ENCODE measurements at regions not wholly inside any gene's neighbourhood (a gene's known extent, or its start where the extent isn't known, plus 50 kb on each side); places are given as distances from the start of the nearest gene placed in this dataset.

DNA sequence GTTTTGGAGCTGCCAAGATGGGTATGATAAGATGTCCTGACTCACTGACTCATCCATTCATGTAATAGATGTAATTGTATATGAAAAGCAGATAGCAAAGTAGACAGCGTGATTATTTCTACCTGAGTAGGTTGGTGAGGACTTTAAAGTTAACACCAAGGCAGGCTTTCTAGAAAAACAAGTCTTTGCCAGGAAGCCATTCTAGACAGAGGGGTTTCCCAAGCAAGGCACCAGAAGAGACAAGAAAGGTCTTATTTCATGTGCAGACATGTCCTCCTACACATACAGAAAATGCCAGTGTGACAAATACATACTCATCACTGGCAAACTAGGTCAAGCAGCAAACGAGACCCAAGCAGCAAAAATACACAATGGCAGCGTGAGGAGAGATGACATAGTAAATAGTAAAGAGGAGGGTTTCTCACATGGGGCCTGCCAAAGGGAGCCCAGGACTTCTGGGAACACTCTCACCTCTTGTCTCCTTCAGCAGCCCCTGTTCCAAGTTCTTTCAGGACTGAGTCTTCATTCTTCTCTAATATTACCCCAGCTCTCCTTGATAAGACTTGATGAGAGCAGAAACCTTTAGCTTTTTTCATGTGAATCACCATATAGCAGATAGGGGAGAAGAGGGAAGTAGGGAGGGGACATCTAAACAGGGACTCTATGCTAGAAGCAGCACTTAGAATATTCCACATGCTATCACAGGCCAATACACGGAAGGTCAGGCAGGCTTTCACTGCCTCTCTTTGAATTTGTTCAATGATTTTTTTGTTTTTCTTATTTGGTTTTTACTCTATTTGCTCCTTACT lies 114.6 kb upstream of the ATP1B1 start:
- intact Hi-C loops (cut with micrococcal nuclease), result no loop called here
- CTCF ChIA-PET (ENCODE audit: partially characterized antibody), result no interaction called here
- no peaks in the 10 kb centered on the region for H3K9me3 ChIP-seq (ENCODE audit: control insufficient read depth in 1 of 2, low read length in 2 of 2)
- no peak overlapping the region for H3K4me3 Mint-ChIP-seq
- H3K27me3 ChIP-seq (ENCODE audit: insufficient read depth, low read length), result no peaks in the 10 kb centered on the region
- H3K27ac ChIP-seq (ENCODE audit: low read depth, low read length), result no peak overlapping the region
- POLR2A ChIA-PET (ENCODE audit: partially characterized antibody), result no interaction called here
- no peaks in the 10 kb centered on the region for H3K4me1 ChIP-seq (ENCODE audit: insufficient read depth, low read length)
- H3K27me3 Mint-ChIP-seq, result peaks cover 5% of the 10 kb centered on the region in 2 donors
- H3K4me3 ChIP-seq (ENCODE audit: low read length in 2 of 2), result no peak overlapping the region
- peaks cover 0 to 4% (median 4%) of the 10 kb centered on the region in 4 donors for H3K4me1 Mint-ChIP-seq
- H3K27ac Mint-ChIP-seq, result no peak overlapping the region
- peaks cover 0 to 4% (median 0%) of the 10 kb centered on the region in 8 donors for H3K9me3 Mint-ChIP-seq
- no peak for DNase-seq
- no peaks in the 10 kb centered on the region for H3K36me3 ChIP-seq (ENCODE audit: insufficient read depth, low read length)
- H3K36me3 Mint-ChIP-seq, result no peaks in the 10 kb centered on the region

GRCh38 chr1:169001353-169001752 lies 105.1 kb upstream of the ATP1B1 start:
- Mint-ChIP-seq H3K4me3 (no peak overlapping the region), H3K36me3 (no peaks in the 10 kb centered on the region), H3K9me3 (peaks cover 0 to 3% (median 0%) of the 10 kb centered on the region in 8 donors), H3K4me1 (peaks cover 0 to 1% (median 0%) of the 10 kb centered on the region in 4 donors), H3K27me3 (peaks cover 0 to 3% of the 10 kb centered on the region in 2 donors), H3K27ac (no peak overlapping the region)
- Histone ChIP-seq H3K4me1 (ENCODE audit: insufficient read depth, low read length) (no peaks in the 10 kb centered on the region), H3K27ac (ENCODE audit: low read depth, low read length) (no peak overlapping the region), H3K9me3 (ENCODE audit: control insufficient read depth in 1 of 2, low read length in 2 of 2) (no peaks in the 10 kb centered on the region), H3K27me3 (ENCODE audit: insufficient read depth, low read length) (no peaks in the 10 kb centered on the region), H3K4me3 (ENCODE audit: low read length in 2 of 2) (no peak overlapping the region), H3K36me3 (ENCODE audit: insufficient read depth, low read length) (no peaks in the 10 kb centered on the region)
- ChIA-PET POLR2A (ENCODE audit: partially characterized antibody) (no interaction called here), CTCF (ENCODE audit: partially characterized antibody) (no interaction called here)
- no peak for DNase-seq
- intact Hi-C loops (cut with micrococcal nuclease), result no loop called here

DNA sequence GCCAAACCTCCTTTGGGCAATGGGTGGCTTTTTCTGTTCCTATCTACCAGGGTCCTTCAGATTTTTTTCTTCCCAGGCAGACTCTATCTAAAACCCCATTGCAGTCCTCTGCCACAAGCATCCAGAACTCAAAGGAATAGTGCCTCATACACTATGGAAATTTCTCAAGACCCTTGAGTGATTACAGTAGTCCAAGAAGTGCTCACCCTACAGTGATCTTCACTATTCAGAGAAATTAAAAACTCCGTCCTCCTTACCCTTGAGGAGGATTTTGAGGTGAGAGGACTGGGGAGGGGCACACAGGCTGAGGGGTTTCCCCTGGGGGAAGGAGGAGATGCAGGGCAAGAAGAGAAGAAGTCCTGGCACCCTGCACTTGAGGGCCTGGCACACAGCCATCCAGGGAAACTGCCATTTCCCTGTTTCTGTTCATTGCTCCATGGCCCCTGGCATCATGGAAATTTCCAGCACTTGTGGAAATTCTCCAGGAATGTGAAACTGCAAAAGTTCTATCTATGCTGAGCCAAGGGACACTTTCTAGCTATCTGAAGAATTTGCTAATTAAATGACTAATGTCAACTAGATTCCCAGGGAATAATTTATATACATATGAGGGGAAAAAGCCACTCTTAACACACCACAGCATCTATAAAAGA lies 102.5 kb upstream of the ATP1B1 start:
- Mint-ChIP-seq H3K9me3 (no peaks in the 10 kb centered on the region), H3K4me3 (no peak overlapping the region), H3K4me1 (peaks cover 0 to 1% (median 0%) of the 10 kb centered on the region in 4 donors), H3K27ac (no peak overlapping the region), H3K36me3 (no peaks in the 10 kb centered on the region), H3K27me3 (peaks cover 0 to 6% of the 10 kb centered on the region in 2 donors)
- no peak for DNase-seq
- Histone ChIP-seq H3K27ac (ENCODE audit: low read depth, low read length) (no peak overlapping the region), H3K4me3 (ENCODE audit: low read length in 2 of 2) (no peak overlapping the region), H3K36me3 (ENCODE audit: insufficient read depth, low read length) (no peaks in the 10 kb centered on the region), H3K4me1 (ENCODE audit: insufficient read depth, low read length) (no peaks in the 10 kb centered on the region), H3K27me3 (ENCODE audit: insufficient read depth, low read length) (no peaks in the 10 kb centered on the region), H3K9me3 (ENCODE audit: control insufficient read depth in 1 of 2, low read length in 2 of 2) (no peaks in the 10 kb centered on the region)
- ChIA-PET CTCF (ENCODE audit: partially characterized antibody) (no interaction called here), POLR2A (ENCODE audit: partially characterized antibody) (no interaction called here)
- intact Hi-C loops (cut with micrococcal nuclease), result no loop called here

DNA sequence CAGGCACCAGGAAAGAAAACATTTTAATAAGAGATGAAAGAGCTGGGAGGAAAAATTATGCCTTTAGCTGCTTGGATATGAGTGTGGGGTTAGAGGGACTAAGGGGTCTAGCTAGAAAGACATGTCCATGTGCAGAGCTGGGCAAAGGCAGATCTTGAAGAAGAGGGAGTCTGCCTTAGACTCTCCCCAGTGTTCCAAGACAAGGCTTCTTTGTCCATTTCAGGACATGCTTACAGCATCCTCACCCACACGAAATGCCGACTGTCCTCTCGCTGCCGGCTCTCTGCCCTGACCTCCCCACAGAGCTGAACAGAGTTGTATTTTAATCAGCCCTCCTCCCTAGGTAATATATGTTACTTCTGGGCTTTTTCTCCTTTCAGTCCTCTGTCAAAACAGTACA lies 100.7 kb upstream of the ATP1B1 start:
- ChIA-PET CTCF (ENCODE audit: partially characterized antibody) (no interaction called here), POLR2A (ENCODE audit: partially characterized antibody) (no interaction called here)
- Histone ChIP-seq H3K27me3 (ENCODE audit: insufficient read depth, low read length) (no peaks in the 10 kb centered on the region), H3K4me1 (ENCODE audit: insufficient read depth, low read length) (no peaks in the 10 kb centered on the region), H3K9me3 (ENCODE audit: control insufficient read depth in 1 of 2, low read length in 2 of 2) (no peaks in the 10 kb centered on the region), H3K27ac (ENCODE audit: low read depth, low read length) (no peak overlapping the region), H3K4me3 (ENCODE audit: low read length in 2 of 2) (no peak overlapping the region), H3K36me3 (ENCODE audit: insufficient read depth, low read length) (no peaks in the 10 kb centered on the region)
- intact Hi-C loops (cut with micrococcal nuclease), result no loop called here
- no peaks in the 10 kb centered on the region for H3K9me3 Mint-ChIP-seq
- peak overlapping the region in 1 of 7 donors; percentile 43 for H3K27ac Mint-ChIP-seq
- DNase-seq, result no peak
- H3K4me1 Mint-ChIP-seq, result no peaks in the 10 kb centered on the region
- H3K27me3 Mint-ChIP-seq, result peaks cover 1 to 6% of the 10 kb centered on the region in 2 donors
- no peaks in the 10 kb centered on the region for H3K36me3 Mint-ChIP-seq
- no peak overlapping the region for H3K4me3 Mint-ChIP-seq

DNA sequence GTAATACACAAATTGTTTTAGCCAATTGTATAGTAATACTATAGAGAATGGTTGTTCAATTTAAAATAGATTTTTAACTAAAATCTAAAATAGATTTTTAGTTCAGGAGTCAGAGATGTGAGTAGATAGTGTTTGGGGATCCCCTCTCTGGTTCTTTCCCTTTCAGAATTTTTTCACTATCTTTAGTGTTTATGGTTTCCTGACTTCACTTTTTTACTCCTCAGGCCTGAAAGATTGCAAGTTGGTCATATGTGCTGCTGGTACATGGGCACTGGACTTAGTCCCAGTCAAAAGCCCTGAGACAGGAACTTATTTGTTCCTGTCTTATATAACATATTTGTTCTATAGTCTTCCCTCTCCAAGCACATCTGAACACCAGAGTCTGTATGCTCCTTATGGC lies 96.8 kb upstream of the ATP1B1 start:
- Histone ChIP-seq H3K27me3 (ENCODE audit: insufficient read depth, low read length) (no peaks in the 10 kb centered on the region), H3K27ac (ENCODE audit: low read depth, low read length) (no peak overlapping the region), H3K9me3 (ENCODE audit: control insufficient read depth in 1 of 2, low read length in 2 of 2) (no peaks in the 10 kb centered on the region), H3K4me3 (ENCODE audit: low read length in 2 of 2) (no peak overlapping the region), H3K4me1 (ENCODE audit: insufficient read depth, low read length) (no peaks in the 10 kb centered on the region), H3K36me3 (ENCODE audit: insufficient read depth, low read length) (no peaks in the 10 kb centered on the region)
- no peak for DNase-seq
- intact Hi-C loops (cut with micrococcal nuclease), result no loop called here
- H3K9me3 Mint-ChIP-seq, result no peaks in the 10 kb centered on the region
- H3K4me1 Mint-ChIP-seq, result no peaks in the 10 kb centered on the region
- H3K27ac Mint-ChIP-seq, result no peak overlapping the region
- H3K36me3 Mint-ChIP-seq, result no peaks in the 10 kb centered on the region
- peaks cover 1 to 3% of the 10 kb centered on the region in 2 donors for H3K27me3 Mint-ChIP-seq
- H3K4me3 Mint-ChIP-seq, result no peak overlapping the region
- CTCF ChIA-PET (ENCODE audit: partially characterized antibody), result no interaction called here
- POLR2A ChIA-PET (ENCODE audit: partially characterized antibody), result no interaction called here

DNA sequence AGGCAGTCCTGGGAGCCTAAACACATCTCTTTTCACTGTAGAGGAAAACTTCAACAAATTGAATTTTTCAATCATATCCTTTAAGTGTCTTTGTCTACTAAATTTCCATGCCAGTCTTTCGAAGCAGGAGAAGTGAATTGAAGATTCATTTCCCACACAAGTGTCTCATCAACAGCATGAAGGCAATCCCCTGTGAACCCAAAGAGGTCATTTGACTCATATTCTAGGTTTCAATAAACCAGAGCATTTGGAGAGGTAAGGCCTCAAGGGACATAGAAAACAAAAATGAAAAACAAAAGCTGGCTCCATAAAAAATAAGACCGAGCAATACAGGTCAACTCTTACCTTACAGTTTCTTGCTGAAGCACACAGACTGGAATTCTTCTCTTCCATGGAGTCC lies 94.1 kb upstream of the ATP1B1 start:
- no peaks in the 10 kb centered on the region for H3K9me3 ChIP-seq (ENCODE audit: control insufficient read depth in 1 of 2, low read length in 2 of 2)
- H3K4me3 Mint-ChIP-seq, result no peak overlapping the region
- H3K27me3 Mint-ChIP-seq, result peaks cover 1 to 3% of the 10 kb centered on the region in 2 donors
- DNase-seq, result no peak
- H3K9me3 Mint-ChIP-seq, result no peaks in the 10 kb centered on the region
- H3K36me3 Mint-ChIP-seq, result no peaks in the 10 kb centered on the region
- H3K27ac Mint-ChIP-seq, result no peak overlapping the region
- POLR2A ChIA-PET (ENCODE audit: partially characterized antibody), result no interaction called here
- H3K4me3 ChIP-seq (ENCODE audit: low read length in 2 of 2), result no peak overlapping the region
- H3K27ac ChIP-seq (ENCODE audit: low read depth, low read length), result no peak overlapping the region
- no peaks in the 10 kb centered on the region for H3K4me1 ChIP-seq (ENCODE audit: insufficient read depth, low read length)
- peaks cover 0 to 2% (median 0%) of the 10 kb centered on the region in 4 donors for H3K4me1 Mint-ChIP-seq
- CTCF ChIA-PET (ENCODE audit: partially characterized antibody), result no interaction called here
- H3K27me3 ChIP-seq (ENCODE audit: insufficient read depth, low read length), result no peaks in the 10 kb centered on the region
- intact Hi-C loops (cut with micrococcal nuclease), result no loop called here
- no peaks in the 10 kb centered on the region for H3K36me3 ChIP-seq (ENCODE audit: insufficient read depth, low read length)

GRCh38 chr1:169013821-169014220 lies 92.7 kb upstream of the ATP1B1 start:
- H3K36me3 ChIP-seq (ENCODE audit: insufficient read depth, low read length), result no peaks in the 10 kb centered on the region
- H3K4me1 ChIP-seq (ENCODE audit: insufficient read depth, low read length), result no peaks in the 10 kb centered on the region
- Mint-ChIP-seq H3K4me3 (no peak overlapping the region), H3K4me1 (peaks cover 0 to 4% (median 2%) of the 10 kb centered on the region in 4 donors), H3K27me3 (peaks cover 0 to 4% of the 10 kb centered on the region in 2 donors), H3K27ac (no peak overlapping the region), H3K36me3 (no peaks in the 10 kb centered on the region), H3K9me3 (peaks cover 0 to 1% (median 0%) of the 10 kb centered on the region in 8 donors)
- POLR2A ChIA-PET (ENCODE audit: partially characterized antibody), result no interaction called here
- CTCF ChIA-PET (ENCODE audit: partially characterized antibody), result no interaction called here
- H3K4me3 ChIP-seq (ENCODE audit: low read length in 2 of 2), result no peak overlapping the region
- H3K27ac ChIP-seq (ENCODE audit: low read depth, low read length), result no peak overlapping the region
- intact Hi-C loops (cut with micrococcal nuclease), result no loop called here
- H3K9me3 ChIP-seq (ENCODE audit: control insufficient read depth in 1 of 2, low read length in 2 of 2), result no peaks in the 10 kb centered on the region
- no peak for DNase-seq
- H3K27me3 ChIP-seq (ENCODE audit: insufficient read depth, low read length), result no peaks in the 10 kb centered on the region

Data from CD4-positive, alpha-beta memory T cell (primary cell).